ENCODE measurements at regions not wholly inside any gene's neighbourhood (a gene's known extent, or its start where the extent isn't known, plus 50 kb on each side); places are given as distances from the start of the nearest gene placed in this dataset.

DNA sequence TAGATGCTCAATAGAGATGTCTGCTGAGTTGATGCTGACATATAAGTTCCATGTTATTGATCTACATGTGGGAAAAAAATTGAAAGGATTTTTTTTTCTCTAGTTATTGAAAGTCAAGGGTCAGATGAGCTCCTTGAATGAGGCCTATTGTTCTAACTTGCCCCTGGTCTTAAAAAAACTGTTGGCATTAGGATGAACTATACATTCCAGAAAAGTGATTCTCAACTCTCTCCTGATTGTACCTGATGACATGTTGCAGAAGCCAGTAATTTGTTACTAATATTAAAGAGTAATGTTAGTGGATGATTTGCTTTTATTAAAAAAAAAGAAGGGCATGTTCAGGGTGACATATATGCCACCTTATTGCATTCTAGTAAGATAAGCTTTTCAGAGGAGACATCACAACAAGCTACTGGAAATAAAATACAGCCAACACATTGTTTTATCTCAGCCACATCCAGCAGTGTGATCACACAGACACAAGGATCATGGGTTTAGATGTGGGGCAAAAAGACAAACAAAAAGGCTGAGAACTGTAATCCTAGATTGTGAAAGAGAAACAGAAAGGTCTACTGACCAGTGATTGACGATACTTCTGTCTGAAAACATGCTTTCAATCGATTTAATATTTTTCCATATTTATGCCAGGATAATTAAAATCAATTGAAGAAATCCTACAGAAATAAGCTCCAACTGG lies 1314.1 kb upstream of the C9orf72 start:
- DNase-seq, result no peak

DNA sequence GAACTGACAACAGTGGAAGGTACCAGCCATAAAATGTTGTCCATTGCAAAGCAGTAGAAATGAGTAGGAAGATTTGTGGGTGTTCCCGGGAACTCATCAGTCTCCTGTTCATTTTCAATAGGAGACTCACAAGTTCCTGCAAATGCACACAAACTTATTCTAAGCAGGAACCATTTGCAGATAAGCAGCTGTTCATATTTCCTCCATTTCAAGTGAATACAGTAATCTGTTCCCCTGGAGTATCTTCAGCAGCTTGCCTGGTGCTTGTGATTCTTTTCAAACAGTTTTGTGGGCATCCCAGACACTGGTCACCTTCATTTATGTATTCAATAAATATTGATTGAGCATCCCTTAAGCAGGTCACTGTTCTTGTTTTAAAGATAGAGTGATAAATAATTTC lies 1315.5 kb upstream of the C9orf72 start:
- DNase-seq, result no peak

DNA sequence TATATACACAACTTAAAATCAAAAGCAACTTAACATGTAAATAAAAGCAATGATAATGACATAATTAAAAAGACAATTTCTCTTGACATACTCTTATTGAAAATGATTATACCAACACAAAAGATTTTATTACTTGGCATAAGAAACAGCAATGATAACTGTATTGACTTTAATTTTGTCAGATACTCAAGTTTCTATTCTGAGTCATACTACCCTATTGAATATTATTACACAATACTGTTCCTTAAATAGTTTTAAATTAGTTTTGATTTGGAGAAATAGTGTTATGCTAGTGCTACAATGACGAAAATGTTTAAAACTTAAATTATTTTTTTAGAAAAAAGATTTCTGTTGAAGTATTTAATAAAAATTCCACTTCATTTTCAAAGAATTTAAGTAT lies 1319.3 kb upstream of the C9orf72 start:
- DNase-seq, result no peak

DNA sequence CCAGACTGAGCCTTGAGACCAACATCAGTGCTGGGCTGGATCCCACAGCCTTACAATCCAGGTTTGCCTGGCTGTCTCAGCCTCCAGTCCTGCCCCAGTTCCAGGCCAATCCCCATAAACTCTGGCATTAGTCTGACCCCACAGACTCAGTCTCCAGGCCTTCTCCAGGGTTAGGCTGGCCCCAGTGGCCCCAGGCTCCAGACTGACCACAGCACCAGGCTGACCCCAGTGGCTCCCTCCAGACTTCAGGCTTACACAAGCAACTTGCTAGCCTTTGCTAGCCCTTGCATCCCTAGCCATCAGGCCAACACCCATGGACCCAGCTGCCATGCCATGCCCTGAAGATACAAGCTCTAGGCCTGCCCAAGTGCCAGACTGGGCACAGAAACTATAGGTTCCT lies 1326.0 kb upstream of the C9orf72 start:
- DNase-seq, result no peak

DNA sequence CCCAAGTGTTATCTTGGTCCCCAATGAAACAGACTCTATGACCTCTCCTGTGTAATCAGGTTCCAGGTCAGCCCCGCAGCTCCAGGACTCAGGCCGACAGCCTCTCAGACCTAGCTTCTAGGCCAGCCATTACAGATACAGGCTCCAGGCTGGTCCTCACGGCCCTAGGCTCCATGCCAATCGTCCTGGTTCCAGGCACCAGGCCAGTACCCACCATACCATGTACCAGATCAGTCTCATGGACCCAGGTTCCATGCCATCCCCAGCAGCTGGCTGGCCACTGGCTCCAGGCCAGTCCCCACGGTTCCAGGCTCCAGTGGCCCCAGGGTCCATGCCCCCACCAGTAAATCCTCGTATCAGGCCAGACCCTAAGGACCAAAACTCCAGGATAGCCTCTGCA lies 1326.6 kb upstream of the C9orf72 start:
- DNase-seq, result no peak

DNA sequence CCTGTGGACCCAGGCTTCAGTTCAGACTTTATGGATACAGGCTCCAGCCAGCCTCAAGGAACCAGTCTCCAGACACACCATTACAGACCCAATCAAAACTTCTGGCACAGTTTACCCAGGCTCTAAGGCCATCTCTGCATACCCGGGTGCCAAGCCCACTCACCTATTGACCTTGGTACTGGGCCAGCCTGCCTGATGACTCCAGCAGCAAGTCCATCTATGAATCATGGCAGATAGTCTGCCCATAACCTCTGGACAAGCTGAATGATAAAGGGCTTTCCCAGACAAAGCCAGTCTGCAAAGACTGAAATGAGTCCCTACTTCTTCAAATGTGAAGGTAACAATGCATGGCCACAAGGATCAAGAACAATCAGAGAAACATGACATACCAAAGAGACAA lies 1327.1 kb upstream of the C9orf72 start:
- DNase-seq, result no peak

DNA sequence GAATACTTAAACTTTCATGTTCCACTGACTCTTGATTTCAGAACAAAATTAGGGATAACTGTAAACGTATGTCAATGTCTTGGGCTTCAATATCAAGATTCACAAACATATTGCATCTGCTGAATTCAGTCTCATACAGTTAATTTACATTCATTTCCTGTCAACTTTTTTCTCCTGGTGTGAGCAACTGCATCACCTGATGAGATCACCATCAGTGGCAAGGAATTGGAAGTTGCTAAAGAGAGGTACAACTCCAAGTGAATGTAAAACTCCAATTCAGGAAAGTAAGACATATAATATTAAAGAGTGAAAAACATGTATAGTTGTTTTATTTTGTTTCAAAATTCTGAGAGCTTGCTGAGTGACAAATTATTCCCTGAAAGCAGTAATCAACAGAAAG lies 1336.2 kb upstream of the C9orf72 start:
- DNase-seq, result no peak

DNA sequence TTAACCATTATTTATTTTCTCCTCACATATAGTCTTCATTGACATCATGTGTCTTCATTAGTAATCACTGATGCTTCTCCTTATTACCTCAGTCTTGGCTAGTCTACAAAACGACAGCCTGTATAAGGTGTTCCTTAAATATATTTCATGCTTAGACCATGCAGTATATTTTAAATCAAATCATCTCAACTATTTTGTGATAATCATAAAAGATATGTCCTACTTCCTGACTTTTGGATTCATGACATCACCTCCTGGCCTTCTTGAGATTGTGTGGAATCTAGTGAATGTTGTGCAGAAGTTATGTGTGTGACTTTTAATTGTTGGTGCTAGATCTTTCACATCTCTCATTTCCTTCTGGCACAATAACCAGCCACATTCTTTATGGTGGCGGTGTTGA lies 1339.3 kb upstream of the C9orf72 start:
- DNase-seq, result no peak

DNA sequence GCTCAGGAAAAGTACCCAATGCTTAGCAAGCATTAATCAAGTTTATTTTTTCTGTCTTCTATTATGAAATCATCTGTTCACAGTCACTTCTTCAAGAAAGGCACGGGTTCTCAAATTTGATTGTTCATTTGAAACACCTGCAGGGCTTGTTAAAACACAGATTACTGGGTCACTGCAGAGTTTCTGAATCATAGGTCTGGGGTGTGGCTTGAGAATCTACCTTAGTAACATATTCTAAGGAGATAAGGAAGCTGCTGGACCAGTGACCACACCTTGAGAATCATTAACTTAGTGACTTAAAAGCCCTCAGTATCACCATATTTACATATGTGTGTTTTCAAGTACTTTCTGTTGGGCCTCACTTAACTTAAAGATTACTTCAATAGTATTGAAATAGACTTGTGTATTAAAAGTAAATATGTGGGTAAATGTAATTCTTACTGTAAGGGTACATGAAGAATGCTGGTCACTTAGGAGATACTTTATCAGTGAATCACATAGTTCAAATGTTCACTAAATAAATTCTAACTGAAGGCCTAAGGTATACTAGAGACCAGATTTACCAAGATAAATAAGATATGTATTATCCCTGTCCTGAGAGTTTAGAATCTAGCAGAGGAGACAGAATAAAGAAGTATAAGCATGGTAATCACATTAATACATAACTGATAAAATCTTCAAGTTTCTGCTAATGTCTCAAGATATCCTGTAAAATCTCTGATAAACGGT lies 1342.1 kb upstream of the C9orf72 start:
- no peak for DNase-seq

DNA sequence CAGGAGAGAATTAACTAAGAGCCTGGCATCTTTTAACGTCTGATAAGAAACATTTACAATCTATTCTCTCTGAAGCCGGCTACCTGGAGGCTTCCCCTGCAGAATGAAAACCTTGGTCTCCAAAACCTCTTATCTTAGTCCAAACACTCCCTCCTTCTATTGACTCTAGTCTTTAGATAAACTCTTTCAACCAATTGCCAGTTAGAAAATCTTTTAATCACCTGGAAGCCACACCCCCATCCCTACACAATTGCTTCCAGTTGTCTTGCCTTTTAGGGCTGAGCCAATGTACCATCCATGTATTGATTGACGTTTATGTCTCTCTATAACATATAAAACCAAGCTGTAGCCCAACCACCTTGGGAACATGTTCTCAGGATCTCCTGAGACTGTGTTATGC lies 1343.1 kb upstream of the C9orf72 start:
- no peak for DNase-seq

DNA sequence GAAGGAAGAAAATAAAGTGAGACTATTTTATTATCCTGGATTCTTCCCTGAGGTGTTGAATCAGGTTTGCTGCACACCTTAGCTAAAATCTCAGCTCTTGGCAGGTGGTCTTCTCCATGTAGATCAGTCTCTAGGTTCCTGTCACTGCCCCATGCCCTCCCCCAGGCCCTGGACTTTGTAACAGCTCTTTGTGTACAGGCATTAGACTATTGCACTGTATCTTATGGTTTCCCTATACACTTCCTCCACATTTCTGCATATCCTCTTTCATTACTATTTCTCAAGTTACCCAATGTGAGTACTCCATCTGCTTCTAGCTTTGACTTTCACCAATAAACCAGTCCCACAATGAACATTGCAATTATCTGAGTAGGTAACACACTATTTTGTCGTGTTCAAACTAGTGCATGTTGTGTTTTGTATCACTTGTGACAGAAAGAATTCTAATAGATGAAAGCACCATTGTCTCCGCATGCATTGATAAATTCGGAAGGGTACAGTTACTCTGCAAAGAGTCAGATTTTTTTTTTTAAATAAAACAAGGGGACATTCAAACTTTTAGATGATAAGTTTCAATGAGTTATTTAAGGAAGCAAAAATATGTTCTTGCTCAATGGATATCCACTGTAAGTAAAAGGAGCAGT lies 1348.7 kb upstream of the C9orf72 start:
- DNase-seq, result no peak

DNA sequence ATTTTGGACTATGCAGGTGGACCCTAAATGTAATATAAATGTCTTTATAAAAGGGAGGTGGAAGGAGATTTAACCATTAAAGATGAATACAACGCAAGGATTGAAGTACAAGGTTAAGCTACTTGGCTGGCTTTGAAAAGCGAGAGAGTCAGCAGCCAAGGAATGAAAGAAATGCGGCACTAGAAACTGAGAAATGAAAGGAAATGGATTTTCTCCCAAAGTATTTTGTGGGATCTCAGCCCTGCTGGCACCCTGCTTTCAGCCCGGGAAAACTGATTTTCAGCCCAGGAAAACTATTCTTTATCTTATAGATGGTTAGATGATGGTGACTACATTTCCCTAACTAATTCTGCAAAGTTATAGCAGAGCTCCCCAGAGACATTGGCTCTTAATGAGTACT lies 1349.6 kb upstream of the C9orf72 start:
- no peak for DNase-seq

DNA sequence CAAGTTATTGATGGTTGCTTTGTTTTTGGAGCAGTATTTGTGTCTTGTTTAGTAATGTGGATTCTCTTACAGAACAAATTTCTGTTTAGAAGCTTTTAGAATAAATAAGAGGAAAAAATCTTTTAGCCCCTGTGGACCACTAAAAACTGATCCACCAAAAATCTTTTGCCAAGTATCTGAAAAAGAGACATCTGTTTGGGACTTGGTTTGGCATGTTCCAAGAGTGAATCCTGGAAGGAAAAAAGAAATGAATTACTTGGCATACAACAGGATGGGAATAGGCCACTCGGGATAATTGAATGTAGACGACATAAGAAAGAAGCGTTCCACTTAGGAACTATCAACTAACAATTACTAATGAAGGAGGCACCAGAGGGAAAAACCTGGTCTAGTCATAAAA lies 1350.1 kb upstream of the C9orf72 start:
- no peak for DNase-seq

DNA sequence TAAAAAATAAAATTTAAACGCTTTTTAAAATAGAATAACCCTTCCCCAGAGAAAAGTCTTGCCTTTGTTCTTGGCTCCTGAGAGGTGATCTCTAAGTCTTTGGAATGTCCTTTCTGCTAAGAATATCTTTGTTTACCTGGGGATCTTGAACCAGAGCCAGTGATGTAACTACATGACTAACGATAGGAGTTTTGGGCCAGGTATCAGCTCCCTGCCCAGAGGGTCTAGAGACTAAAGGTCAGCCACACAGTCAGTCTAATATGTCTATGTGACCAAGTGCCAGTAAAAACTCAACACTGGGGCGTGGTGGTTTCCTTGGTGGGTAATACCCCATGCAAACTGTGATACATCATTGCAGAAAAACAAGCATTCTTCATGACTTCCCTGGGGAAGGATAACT lies 1351.9 kb upstream of the C9orf72 start:
- DNase-seq, result no peak

DNA sequence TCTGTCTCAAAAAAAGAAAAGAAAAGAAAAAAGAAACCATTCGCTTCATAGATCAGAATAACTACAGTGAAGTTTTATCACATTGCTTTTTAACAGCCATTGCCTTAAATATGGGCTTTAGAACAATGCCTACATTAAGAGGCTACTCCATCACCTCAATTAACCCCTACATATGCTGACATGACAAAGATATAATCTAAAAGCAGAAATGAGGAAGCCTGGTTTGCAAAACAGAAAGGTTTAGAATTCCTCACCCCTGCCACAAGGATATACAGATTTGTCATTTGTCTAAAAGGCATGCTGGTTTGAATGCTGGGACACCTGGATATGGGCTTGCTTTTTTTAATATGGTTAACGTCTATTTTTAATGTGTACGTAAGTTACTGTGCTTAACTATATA lies 1353.0 kb upstream of the C9orf72 start:
- DNase-seq, result no peak

DNA sequence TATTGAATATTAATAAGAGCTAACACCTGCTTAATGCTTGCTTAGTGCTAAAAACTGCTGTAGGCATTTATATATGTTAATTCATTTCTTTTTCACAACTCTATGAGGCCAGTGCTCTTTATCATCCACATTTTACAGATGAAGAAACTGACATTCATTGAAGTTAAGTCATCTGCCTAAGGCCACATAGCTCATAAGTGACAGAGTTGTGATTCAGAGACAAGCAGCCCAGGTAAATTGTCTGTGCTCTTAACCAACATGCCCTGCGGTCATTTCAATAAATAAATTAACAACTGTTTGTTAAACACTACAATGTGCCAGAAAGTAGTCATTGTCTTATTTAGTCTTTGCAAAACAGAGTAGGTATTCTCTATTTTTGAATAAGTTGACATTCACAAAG lies 1354.4 kb upstream of the C9orf72 start:
- DNase-seq, result no peak

DNA sequence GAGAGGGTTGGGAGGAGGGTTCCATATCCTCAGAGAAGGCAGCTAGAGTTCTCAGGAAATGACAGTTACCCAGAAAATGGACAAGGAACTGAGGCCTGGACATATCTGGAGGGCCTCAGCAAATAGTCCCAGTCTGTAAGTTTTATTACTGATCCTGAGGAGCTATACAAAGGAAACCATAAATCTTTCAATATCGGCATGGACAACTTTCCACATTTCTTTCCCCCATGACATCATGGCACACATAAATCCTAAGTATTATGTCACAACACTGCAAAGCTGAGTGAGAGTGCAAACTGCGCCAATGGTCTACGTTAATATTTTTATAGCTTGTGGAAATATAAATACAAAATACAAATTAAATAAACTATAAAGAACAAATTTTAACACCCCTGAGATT lies 1356.2 kb upstream of the C9orf72 start:
- DNase-seq, result no peak

DNA sequence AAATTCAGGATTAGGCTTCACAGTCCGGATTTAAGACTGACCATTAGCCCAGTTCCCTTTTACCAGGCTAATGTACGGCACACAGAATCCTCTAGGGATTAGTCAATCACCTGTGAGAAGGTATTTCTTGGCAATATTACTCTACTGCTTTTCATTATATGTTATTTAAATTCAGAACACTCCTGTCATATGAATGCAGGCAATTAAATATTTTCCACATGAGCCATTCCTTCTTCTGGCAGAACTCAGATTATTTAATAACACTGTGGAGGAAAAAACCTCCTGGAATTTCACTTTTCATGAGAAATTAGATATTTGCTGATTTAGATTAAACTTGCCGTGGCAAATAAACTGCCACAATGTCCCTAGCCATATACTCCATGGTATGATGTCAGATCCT lies 1357.5 kb upstream of the C9orf72 start:
- DNase-seq, result no peak

DNA sequence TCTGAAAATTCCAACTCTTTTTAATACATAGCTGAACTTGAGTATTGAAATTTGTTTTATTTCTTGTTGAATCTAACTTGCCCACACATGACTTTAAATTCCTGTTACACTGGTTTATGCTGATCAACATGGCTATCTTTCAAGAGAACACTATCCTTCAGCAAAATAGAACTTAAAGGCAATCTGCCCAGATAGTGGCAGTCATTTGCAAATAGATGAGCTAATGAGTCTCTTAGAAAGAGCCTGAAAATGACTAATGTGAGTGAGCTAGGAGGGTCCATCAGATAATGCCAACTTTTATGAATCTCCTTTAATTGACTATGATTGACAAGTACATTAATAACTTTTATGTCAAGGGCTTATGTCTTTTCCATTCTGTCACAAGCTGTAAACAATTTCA lies 1360.8 kb upstream of the C9orf72 start:
- DNase-seq, result no peak

DNA sequence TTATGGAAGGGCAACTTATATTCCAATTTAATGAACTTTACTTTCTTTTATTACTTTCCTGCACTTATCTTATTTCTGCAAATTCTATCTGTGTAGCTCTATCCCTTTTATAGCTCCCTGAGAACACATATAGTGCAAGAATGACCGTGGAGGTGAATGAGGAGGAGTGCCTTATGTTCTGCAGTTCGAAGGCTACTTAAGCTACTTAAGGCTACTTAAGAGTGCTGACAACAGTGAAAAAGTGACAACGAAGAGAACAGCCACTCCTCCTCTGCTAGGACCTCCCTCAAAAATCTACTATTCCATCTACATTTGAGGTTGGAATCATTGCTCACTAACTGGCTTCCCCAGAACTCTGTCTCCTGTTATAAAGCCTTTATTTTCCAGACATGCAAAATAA lies 1365.7 kb upstream of the C9orf72 start:
- DNase-seq, result no peak

DNA sequence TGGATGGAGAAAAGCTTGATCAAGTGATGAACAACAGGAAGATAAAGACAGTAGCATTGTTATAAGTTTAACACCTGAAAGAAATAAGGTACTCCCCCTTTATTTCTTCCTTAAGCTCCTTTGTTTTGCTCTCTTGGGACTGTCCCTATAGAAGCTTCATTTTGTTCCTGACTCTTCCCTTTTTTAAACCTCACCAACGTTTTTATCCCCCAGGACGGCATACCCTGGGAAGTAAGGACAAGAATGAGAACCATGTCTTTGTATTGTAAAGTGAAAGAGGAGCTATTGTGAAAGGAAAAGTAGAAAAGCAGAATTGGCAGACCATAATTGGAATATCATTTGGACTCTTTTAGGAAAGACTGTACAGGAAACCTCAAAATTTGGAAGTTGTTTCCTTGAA lies 1368.6 kb upstream of the C9orf72 start:
- DNase-seq, result no peak

DNA sequence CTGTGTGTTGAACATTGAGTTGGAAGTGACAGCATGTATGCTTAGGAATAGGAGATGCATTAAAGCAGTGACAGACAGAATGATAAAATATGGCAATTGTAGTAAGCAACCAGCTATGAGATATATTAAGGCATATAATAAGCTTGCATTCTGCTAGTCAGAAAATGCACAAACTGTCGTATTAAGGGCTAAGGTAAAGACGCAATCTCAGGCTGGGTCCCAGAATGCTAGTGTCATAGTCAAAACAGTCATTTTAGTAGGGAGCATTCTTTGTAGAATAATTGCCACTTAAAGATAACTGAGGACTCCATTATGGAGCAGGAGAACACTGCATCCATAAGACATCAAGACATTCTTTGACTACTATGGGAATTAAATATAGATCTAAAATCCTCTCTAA lies 1369.7 kb upstream of the C9orf72 start:
- DNase-seq, result no peak

DNA sequence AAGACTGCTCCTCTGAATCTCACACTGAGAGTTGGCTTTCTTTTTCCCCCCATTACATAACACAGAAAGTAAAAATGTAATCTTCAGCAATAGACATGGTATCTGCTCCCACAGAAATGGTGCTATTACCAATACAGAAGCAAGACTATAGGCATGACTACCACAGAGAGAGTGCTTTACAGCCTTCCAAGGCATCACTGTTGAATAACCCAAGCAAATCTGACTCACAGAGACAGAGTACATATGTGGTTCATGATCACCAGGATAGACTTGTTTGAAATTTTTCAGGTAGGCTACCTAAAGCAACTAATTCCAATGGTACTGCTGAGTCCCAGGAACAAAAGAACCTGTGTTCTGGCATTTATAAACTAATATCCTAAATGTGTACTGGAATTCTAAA lies 1373.4 kb upstream of the C9orf72 start:
- DNase-seq, result no peak

DNA sequence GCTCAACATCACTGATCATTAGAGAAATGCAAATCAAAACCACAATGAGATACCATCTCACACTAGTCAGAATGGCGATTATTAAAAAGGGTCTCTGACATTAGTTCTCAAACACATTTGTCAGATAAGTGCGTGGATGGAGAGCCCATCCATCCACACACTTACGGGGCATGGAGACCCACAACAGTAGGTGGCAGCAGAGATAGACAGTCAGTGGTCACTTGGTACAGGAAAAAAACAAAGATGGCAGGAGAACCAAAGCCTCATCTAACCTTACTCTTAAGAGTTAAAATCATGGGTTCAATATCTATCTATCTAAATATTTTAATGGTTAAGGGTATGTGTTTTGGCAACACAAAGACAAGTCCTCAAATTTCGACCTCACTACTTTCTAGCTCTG lies 1378.7 kb upstream of the C9orf72 start:
- no peak for DNase-seq

Measured in CD4-positive, alpha-beta T cell treated with Interferon alpha-2 for 1 hour (primary cell).